ENCODE measurements at regions not wholly inside any gene's neighbourhood (a gene's known extent, or its start where the extent isn't known, plus 50 kb on each side); places are given as distances from the start of the nearest gene placed in this dataset.

- TF ChIP-seq CTCF (IDR thresholded peaks at IDR 0.05) (no peak), ZFX (IDR thresholded peaks at IDR 0.05; ENCODE audit: borderline replicate concordance) (no peak)
Observed at GRCh38 chr5:62828742-62829603, 250.4 kb downstream of the LRRC70 start.

All from 22Rv1 (cell line).